Upper lobe of right lung (tissue), 1 donor: ENCODE measurements at regions not wholly inside any gene's neighbourhood (a gene's known extent, or its start where the extent isn't known, plus 50 kb on each side); places are given as distances from the start of the nearest gene placed in this dataset.

Experiments
- ATAC-seq: fragments of 200-7000 bp; cut with Tn5 transposase; one replicate; pipeline ENCODE4 v1.9.1; 2020; ENCODE audit warnings: mild to moderate bottlenecking, moderate library complexity
- DNase-seq: peaks from one replicate; pipeline ENCODE4 v3.0.0-alpha.2; 2020
- H3K27ac ChIP-seq: fragments of 200-600 bp; one replicate; pipeline ENCODE4 v1.8.0; 2022
- H3K27me3 ChIP-seq: fragments of 200-600 bp; one replicate; pipeline ENCODE4 v1.8.0; 2022; ENCODE audit warnings: mild to moderate bottlenecking
- H3K36me3 ChIP-seq: fragments of 200-600 bp; one replicate; pipeline ENCODE4 v1.8.0; 2022
- H3K4me1 ChIP-seq: fragments of 200-600 bp; one replicate; pipeline ENCODE4 v1.8.0; 2022
- H3K4me3 ChIP-seq: fragments of 200-600 bp; one replicate; pipeline ENCODE4 v1.8.0; 2022; ENCODE audit warnings: mild to moderate bottlenecking
- H3K9me3 ChIP-seq: fragments of 200-600 bp; one replicate; pipeline ENCODE4 v1.8.0; 2022
- CTCF ChIP-seq: fragments of 200-600 bp; IDR thresholded peaks from one replicate; pipeline ENCODE4 v1.8.0; 2022; ENCODE audit warnings: antibody characterized with exemption
- intact Hi-C: fragments of 100-400 bp; cut with DNase I; formaldehyde crosslinking; loops from one replicate; pipeline ENCODE4 v1.11.0; 2022
- donor health status: DM: no; HTN: yes; CAD: no; lungs with severe emphysema.

DNA sequence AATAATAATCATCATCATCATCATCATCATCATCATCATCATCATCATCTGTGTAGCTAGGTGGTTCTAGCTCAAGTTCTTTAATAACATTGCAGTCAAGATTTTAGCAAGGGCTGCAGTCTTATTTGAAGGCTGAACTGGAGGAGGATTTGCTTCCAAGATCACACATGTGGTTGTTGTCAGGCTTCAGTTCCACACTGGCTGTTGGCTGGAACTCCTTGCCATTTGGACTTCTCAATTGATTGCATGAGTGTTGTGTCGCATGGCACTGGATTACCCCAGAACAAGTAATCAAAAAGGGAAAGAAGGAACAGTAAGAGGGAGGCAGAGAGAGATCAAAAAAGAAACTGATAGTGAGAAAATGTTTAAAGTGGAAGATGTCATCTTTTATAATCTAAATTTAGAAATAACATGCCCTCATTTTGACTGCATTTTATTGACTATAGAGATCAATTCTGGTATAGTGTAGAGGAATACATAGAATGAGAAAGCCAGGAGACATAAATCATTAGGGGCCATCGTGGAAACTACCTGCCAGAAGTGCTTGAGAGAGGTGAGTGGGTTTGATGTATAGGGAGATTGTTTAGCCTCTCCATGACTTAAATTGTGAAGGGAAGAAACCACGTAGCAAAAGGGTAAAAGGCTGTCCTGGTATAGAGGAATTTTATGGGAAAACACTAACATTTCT lies 346.6 kb upstream of the RBMS3 start:
- intact Hi-C loops: no loop called here
- Histone ChIP-seq H3K4me1 (no peaks in the 10 kb centered on the region), H3K36me3 (no peaks in the 10 kb centered on the region), H3K27me3 (no peaks in the 10 kb centered on the region), H3K27ac (no peak overlapping the region), H3K9me3 (no peaks in the 10 kb centered on the region), H3K4me3 (no peak overlapping the region)
- no peak for DNase-seq
- no peak for TF ChIP-seq CTCF
- peak; percentile 36 for ATAC-seq

DNA sequence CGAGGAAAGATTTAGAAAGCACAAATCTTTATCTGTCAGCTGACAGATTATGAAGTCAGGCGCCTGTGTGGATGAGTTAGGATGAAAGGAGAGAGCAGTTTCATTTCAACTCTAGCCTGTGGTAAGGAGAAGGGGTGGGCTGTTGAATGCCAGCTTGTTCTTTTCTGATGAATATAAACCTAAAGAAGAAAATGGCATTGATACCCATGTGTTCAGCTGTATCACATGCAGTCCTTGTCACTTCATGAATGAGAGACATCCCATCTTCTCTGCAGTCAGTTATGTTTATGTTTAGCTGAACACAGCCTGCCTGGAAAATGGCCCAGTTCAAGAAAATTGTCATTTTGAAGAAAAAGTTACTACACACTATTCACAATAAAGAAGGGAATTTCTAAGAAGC lies 345.7 kb upstream of the RBMS3 start:
- intact Hi-C loops: no loop called here
- H3K4me1 ChIP-seq: peaks cover 3% of the 10 kb centered on the region
- H3K27ac ChIP-seq: no peak overlapping the region
- H3K27me3 ChIP-seq: no peaks in the 10 kb centered on the region
- H3K36me3 ChIP-seq: no peaks in the 10 kb centered on the region
- H3K4me3 ChIP-seq: no peak overlapping the region
- DNase-seq (no peak), ATAC-seq (no peak)
- no peaks in the 10 kb centered on the region for H3K9me3 ChIP-seq
- TF ChIP-seq CTCF: no peak

GRCh38 chr3:28936154-28936553 lies 344.7 kb upstream of the RBMS3 start:
- Histone ChIP-seq H3K27ac (no peak overlapping the region), H3K4me3 (no peak overlapping the region), H3K9me3 (no peaks in the 10 kb centered on the region), H3K27me3 (no peaks in the 10 kb centered on the region), H3K36me3 (no peaks in the 10 kb centered on the region), H3K4me1 (peaks cover 12% of the 10 kb centered on the region)
- intact Hi-C loops: no loop called here
- no peak for TF ChIP-seq CTCF
- ATAC-seq (no peak), DNase-seq (no peak)

DNA sequence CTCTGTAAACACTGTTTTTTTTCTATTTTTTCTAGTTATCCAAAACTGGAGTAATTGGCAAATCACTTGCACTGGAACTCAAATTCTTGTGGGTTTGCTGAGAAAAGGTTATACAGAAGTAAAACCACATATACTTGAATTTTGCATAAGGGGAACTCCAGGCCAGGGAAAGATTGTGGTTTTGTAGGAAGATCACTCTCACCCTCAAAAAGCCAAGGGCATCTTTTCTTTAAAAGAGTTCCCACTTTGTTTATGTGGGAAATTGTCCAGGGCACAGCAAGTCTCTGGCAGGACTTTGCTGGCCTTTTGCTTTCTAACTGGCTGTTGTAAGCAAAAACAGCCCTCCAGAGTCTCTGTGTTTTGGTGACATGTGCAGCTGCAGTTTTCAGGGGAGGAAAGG lies 340.3 kb upstream of the RBMS3 start:
- H3K4me1 ChIP-seq: peaks cover 14% of the 10 kb centered on the region
- no peaks in the 10 kb centered on the region for H3K27me3 ChIP-seq
- no peaks in the 10 kb centered on the region for H3K36me3 ChIP-seq
- intact Hi-C loops: no loop called here
- H3K9me3 ChIP-seq: no peaks in the 10 kb centered on the region
- ATAC-seq (peak; percentile 20), DNase-seq (no peak)
- peak overlapping the region; percentile 55 for H3K27ac ChIP-seq
- TF ChIP-seq CTCF: no peak
- H3K4me3 ChIP-seq: no peak overlapping the region

- Histone ChIP-seq H3K4me1 (peaks cover 14% of the 10 kb centered on the region), H3K27ac (peak overlapping the region; percentile 55), H3K9me3 (no peaks in the 10 kb centered on the region), H3K27me3 (no peaks in the 10 kb centered on the region), H3K4me3 (no peak overlapping the region), H3K36me3 (no peaks in the 10 kb centered on the region)
- TF ChIP-seq CTCF: no peak
- intact Hi-C loops: no loop called here
- ATAC-seq: peak; percentile 21
- DNase-seq: no peak
Measured at GRCh38 chr3:28940994-28941393, 339.9 kb upstream of the RBMS3 start.

GRCh38 chr3:28947061-28947460 lies 333.8 kb upstream of the RBMS3 start:
- Histone ChIP-seq H3K27ac (no peak overlapping the region), H3K27me3 (no peaks in the 10 kb centered on the region), H3K4me3 (no peak overlapping the region), H3K36me3 (no peaks in the 10 kb centered on the region), H3K4me1 (no peaks in the 10 kb centered on the region), H3K9me3 (no peaks in the 10 kb centered on the region)
- no peak for DNase-seq
- intact Hi-C loops: no loop called here
- no peak for ATAC-seq
- TF ChIP-seq CTCF: no peak
